ENCODE measurements at regions not wholly inside any gene's neighbourhood (a gene's known extent, or its start where the extent isn't known, plus 50 kb on each side); places are given as distances from the start of the nearest gene placed in this dataset.

DNA sequence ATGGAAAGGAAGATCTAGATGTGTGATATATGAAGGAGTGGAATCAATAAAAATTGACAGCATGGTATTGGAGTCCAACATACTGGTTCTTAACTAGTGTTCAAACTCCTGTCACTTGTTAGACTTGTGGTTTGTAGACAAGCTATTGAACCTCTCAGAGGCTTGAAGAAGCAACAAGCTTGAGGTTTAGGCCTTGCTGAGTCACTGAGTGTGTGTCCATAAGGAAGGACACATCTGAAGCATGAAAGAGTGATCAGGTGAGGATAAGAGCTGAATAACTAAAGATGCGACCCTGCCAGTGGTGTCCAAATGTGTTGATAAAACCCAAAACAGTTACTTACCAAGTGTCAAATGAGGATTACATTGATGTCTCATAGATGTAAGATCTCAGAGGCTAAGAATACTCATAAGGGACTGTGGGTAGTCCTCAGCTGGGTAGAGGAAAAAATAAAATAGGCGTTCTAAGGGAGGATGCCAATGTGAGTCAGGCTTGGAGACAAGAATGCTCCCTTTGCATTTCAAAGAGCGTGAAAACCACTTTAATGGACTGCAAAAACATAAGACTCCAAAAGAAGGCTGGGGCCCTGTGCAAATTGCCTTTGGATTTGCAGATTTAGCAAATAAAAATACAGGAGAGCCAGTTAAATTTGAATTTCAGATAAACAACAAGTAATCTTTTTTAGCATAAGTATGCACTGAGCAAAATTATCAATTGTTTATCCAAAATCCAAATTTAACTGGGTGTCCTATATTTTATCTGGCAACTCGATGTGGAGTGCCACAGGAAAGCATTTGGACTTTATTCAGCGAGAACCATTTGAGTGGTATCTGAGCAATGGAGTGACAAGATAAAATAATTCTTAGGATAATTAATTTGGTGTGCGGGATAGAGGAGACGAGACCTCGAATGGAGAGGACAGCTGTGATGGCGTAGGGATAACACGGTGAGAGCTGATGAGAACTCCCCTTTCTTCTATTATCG lies 757.3 kb upstream of the WWC1 start:
- Histone ChIP-seq H3K4me1 (ENCODE audit: control insufficient read depth in 1 of 2, insufficient read depth in 2 of 2, low read length in 2 of 2) (no peaks in the 10 kb centered on the region), H3K27me3 (ENCODE audit: insufficient read depth, low read length) (no peaks in the 10 kb centered on the region), H2AFZ (ENCODE audit: insufficient read depth, low read length, poor library complexity) (no peak overlapping the region), H3K4ac (ENCODE audit: low read depth, low read length) (no peak overlapping the region), H3K36me3 (ENCODE audit: control insufficient read depth in 1 of 2, insufficient read depth in 2 of 2, low read length in 2 of 2) (no peaks in the 10 kb centered on the region), H2BK12ac (ENCODE audit: low read length) (no peak overlapping the region), H3K14ac (ENCODE audit: low read length) (no peak overlapping the region), H2BK5ac (ENCODE audit: low read depth, low read length, poor library complexity) (no peak overlapping the region), H3K4me2 (ENCODE audit: low read length) (no peak overlapping the region), H3K27ac (ENCODE audit: low read depth, low read length) (no peak overlapping the region), H3K23ac (ENCODE audit: low read length) (no peak overlapping the region), H2AK5ac (ENCODE audit: low read length) (no peak overlapping the region), H3K79me2 (ENCODE audit: control insufficient read depth, insufficient read depth, low read length, poor library complexity) (no peaks in the 10 kb centered on the region), H3K4me3 (ENCODE audit: low read depth, low read length) (no peak overlapping the region), H2BK120ac (ENCODE audit: insufficient read depth, low read length, poor library complexity) (no peak overlapping the region), H3K9me3 (ENCODE audit: insufficient read depth, low read depth, low read length) (no peaks in the 10 kb centered on the region), H3K9ac (ENCODE audit: low read length) (no peak overlapping the region), H3K18ac (ENCODE audit: low read length) (no peak overlapping the region), H3K79me1 (ENCODE audit: low read length) (no peaks in the 10 kb centered on the region), H4K8ac (ENCODE audit: low read depth, low read length) (no peak overlapping the region), H4K91ac (ENCODE audit: low read depth, low read length) (no peak overlapping the region), H4K12ac (ENCODE audit: low read depth, low read length) (no peak overlapping the region)
- no peak for DNase-seq
- 100% methylated on average over 3 of the region's 11 CpGs for WGBS (ENCODE audit: extremely low coverage, insufficient coverage, insufficient read length)

- Histone ChIP-seq H2BK12ac (ENCODE audit: low read length) (no peak overlapping the region), H4K91ac (ENCODE audit: low read depth, low read length) (no peak overlapping the region), H3K36me3 (ENCODE audit: control insufficient read depth in 1 of 2, insufficient read depth in 2 of 2, low read length in 2 of 2) (no peaks in the 10 kb centered on the region), H3K4ac (ENCODE audit: low read depth, low read length) (no peak overlapping the region), H3K79me2 (ENCODE audit: control insufficient read depth, insufficient read depth, low read length, poor library complexity) (no peaks in the 10 kb centered on the region), H2BK120ac (ENCODE audit: insufficient read depth, low read length, poor library complexity) (no peak overlapping the region), H3K4me3 (ENCODE audit: low read depth, low read length) (no peak overlapping the region), H3K4me1 (ENCODE audit: control insufficient read depth in 1 of 2, insufficient read depth in 2 of 2, low read length in 2 of 2) (no peaks in the 10 kb centered on the region), H3K9ac (ENCODE audit: low read length) (no peak overlapping the region), H4K12ac (ENCODE audit: low read depth, low read length) (no peak overlapping the region), H3K27me3 (ENCODE audit: insufficient read depth, low read length) (no peaks in the 10 kb centered on the region), H2AK5ac (ENCODE audit: low read length) (no peak overlapping the region), H3K9me3 (ENCODE audit: insufficient read depth, low read depth, low read length) (no peaks in the 10 kb centered on the region), H3K4me2 (ENCODE audit: low read length) (no peak overlapping the region), H3K79me1 (ENCODE audit: low read length) (no peaks in the 10 kb centered on the region), H3K23ac (ENCODE audit: low read length) (no peak overlapping the region), H3K27ac (ENCODE audit: low read depth, low read length) (no peak overlapping the region), H3K18ac (ENCODE audit: low read length) (no peak overlapping the region), H4K8ac (ENCODE audit: low read depth, low read length) (no peak overlapping the region), H2AFZ (ENCODE audit: insufficient read depth, low read length, poor library complexity) (no peak overlapping the region), H2BK5ac (ENCODE audit: low read depth, low read length, poor library complexity) (no peak overlapping the region), H3K14ac (ENCODE audit: low read length) (no peak overlapping the region)
- DNase-seq, result no peak
- no CpG with 5 or more reads among the region's 5 CpGs for WGBS (ENCODE audit: extremely low coverage, insufficient coverage, insufficient read length)
Measured at GRCh38 chr5:167539747-167540146, 751.7 kb upstream of the WWC1 start.

DNA sequence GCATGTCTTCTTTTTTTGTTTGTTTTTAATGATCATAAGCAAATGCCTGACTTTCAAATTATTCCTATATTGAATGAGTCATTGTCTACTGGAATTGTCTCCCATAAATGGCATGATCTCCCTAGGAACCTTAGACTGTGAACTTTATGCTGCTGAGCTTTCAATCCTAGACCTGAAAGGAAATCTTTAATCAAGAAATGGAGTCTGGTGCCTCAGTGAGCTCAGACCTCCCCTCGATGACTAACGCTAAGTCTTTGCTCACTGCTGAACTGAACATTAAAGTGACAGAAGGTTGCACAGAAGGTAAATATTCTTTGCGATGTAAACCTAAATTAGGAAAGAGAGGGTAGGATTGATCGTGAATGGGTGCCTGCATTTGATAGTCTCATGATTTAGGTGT lies 745.2 kb upstream of the WWC1 start:
- H2AFZ ChIP-seq (ENCODE audit: insufficient read depth, low read length, poor library complexity), result no peak overlapping the region
- H2BK5ac ChIP-seq (ENCODE audit: low read depth, low read length, poor library complexity), result no peak overlapping the region
- H3K27me3 ChIP-seq (ENCODE audit: insufficient read depth, low read length), result no peaks in the 10 kb centered on the region
- no peaks in the 10 kb centered on the region for H3K4me1 ChIP-seq (ENCODE audit: control insufficient read depth in 1 of 2, insufficient read depth in 2 of 2, low read length in 2 of 2)
- H3K14ac ChIP-seq (ENCODE audit: low read length), result no peak overlapping the region
- H4K8ac ChIP-seq (ENCODE audit: low read depth, low read length), result no peak overlapping the region
- H3K4me3 ChIP-seq (ENCODE audit: low read depth, low read length), result no peak overlapping the region
- H2BK12ac ChIP-seq (ENCODE audit: low read length), result no peak overlapping the region
- no peak overlapping the region for H3K27ac ChIP-seq (ENCODE audit: low read depth, low read length)
- no peak overlapping the region for H3K23ac ChIP-seq (ENCODE audit: low read length)
- H3K36me3 ChIP-seq (ENCODE audit: control insufficient read depth in 1 of 2, insufficient read depth in 2 of 2, low read length in 2 of 2), result no peaks in the 10 kb centered on the region
- H3K79me1 ChIP-seq (ENCODE audit: low read length), result no peaks in the 10 kb centered on the region
- H3K9me3 ChIP-seq (ENCODE audit: insufficient read depth, low read depth, low read length), result no peaks in the 10 kb centered on the region
- no peak overlapping the region for H3K9ac ChIP-seq (ENCODE audit: low read length)
- no peak overlapping the region for H2AK5ac ChIP-seq (ENCODE audit: low read length)
- H2BK120ac ChIP-seq (ENCODE audit: insufficient read depth, low read length, poor library complexity), result no peak overlapping the region
- H3K79me2 ChIP-seq (ENCODE audit: control insufficient read depth, insufficient read depth, low read length, poor library complexity), result no peaks in the 10 kb centered on the region
- WGBS (ENCODE audit: extremely low coverage, insufficient coverage, insufficient read length), result no CpG with 5 or more reads among the region's 4 CpGs
- no peak overlapping the region for H4K91ac ChIP-seq (ENCODE audit: low read depth, low read length)
- H3K18ac ChIP-seq (ENCODE audit: low read length), result no peak overlapping the region
- DNase-seq, result no peak
- no peak overlapping the region for H4K12ac ChIP-seq (ENCODE audit: low read depth, low read length)
- H3K4me2 ChIP-seq (ENCODE audit: low read length), result no peak overlapping the region
- H3K4ac ChIP-seq (ENCODE audit: low read depth, low read length), result no peak overlapping the region

- Histone ChIP-seq H3K18ac (ENCODE audit: low read length) (no peak overlapping the region), H3K4me1 (ENCODE audit: control insufficient read depth in 1 of 2, insufficient read depth in 2 of 2, low read length in 2 of 2) (no peaks in the 10 kb centered on the region), H3K36me3 (ENCODE audit: control insufficient read depth in 1 of 2, insufficient read depth in 2 of 2, low read length in 2 of 2) (no peaks in the 10 kb centered on the region), H3K14ac (ENCODE audit: low read length) (no peak overlapping the region), H3K4me3 (ENCODE audit: low read depth, low read length) (no peak overlapping the region), H3K23ac (ENCODE audit: low read length) (no peak overlapping the region), H2AK5ac (ENCODE audit: low read length) (no peak overlapping the region), H2BK120ac (ENCODE audit: insufficient read depth, low read length, poor library complexity) (no peak overlapping the region), H2BK5ac (ENCODE audit: low read depth, low read length, poor library complexity) (no peak overlapping the region), H4K91ac (ENCODE audit: low read depth, low read length) (no peak overlapping the region), H3K27me3 (ENCODE audit: insufficient read depth, low read length) (no peaks in the 10 kb centered on the region), H3K27ac (ENCODE audit: low read depth, low read length) (no peak overlapping the region), H4K8ac (ENCODE audit: low read depth, low read length) (no peak overlapping the region), H3K9ac (ENCODE audit: low read length) (no peak overlapping the region), H2AFZ (ENCODE audit: insufficient read depth, low read length, poor library complexity) (no peak overlapping the region), H3K4me2 (ENCODE audit: low read length) (no peak overlapping the region), H3K79me2 (ENCODE audit: control insufficient read depth, insufficient read depth, low read length, poor library complexity) (no peaks in the 10 kb centered on the region), H3K79me1 (ENCODE audit: low read length) (no peaks in the 10 kb centered on the region), H3K4ac (ENCODE audit: low read depth, low read length) (no peak overlapping the region), H4K12ac (ENCODE audit: low read depth, low read length) (no peak overlapping the region), H2BK12ac (ENCODE audit: low read length) (no peak overlapping the region), H3K9me3 (ENCODE audit: insufficient read depth, low read depth, low read length) (no peaks in the 10 kb centered on the region)
- DNase-seq, result no peak
- no CpG with 5 or more reads among the region's 5 CpGs for WGBS (ENCODE audit: extremely low coverage, insufficient coverage, insufficient read length)
Measured at GRCh38 chr5:167552356-167552755, 739.1 kb upstream of the WWC1 start.

All from trophoblast cell (in vitro differentiated cells and primary cell).